ENCODE measurements at regions not wholly inside any gene's neighbourhood (a gene's known extent, or its start where the extent isn't known, plus 50 kb on each side); places are given as distances from the start of the nearest gene placed in this dataset.

DNA sequence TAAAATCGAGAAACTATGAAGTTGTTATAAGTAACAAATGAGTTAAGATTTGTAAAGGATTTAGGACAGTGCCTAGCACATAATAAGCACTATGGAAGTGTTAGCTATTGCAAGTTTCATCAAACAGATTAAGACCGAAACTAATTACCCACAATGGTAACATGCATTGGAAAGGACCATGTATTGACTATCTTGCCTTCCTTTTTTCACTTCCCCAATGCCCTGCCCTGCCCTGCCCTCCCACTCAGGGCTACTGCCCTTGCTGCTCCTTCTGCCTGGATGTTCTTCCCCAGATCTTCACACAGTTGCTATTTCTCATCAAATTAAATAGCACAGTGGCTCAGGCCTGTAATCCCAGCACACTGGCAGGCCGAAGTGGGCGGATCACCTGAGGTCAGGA lies 202.1 kb upstream of the PSMD7 start:
- Histone ChIP-seq H4K20me1 (ENCODE audit: insufficient read depth, low read length) (no peaks in the 10 kb centered on the region), H3K27me3 (ENCODE audit: insufficient read depth, low read length) (no peaks in the 10 kb centered on the region), H3K4me2 (ENCODE audit: insufficient read depth, low read length) (no peak overlapping the region), H3K4me1 (ENCODE audit: insufficient read depth, low read length) (no peaks in the 10 kb centered on the region), H3K27ac (ENCODE audit: low read depth, low read length) (no peak overlapping the region), H3K36me3 (ENCODE audit: insufficient read depth, low read length) (no peaks in the 10 kb centered on the region), H2AFZ (ENCODE audit: low read length) (no peak overlapping the region), H3K4me3 (ENCODE audit: insufficient read depth, low read length) (no peak overlapping the region), H3K79me2 (ENCODE audit: insufficient read depth, low read length) (no peaks in the 10 kb centered on the region), H3K9me3 (ENCODE audit: low read depth, low read length) (no peaks in the 10 kb centered on the region)
- TF ChIP-seq, protein P1, sequence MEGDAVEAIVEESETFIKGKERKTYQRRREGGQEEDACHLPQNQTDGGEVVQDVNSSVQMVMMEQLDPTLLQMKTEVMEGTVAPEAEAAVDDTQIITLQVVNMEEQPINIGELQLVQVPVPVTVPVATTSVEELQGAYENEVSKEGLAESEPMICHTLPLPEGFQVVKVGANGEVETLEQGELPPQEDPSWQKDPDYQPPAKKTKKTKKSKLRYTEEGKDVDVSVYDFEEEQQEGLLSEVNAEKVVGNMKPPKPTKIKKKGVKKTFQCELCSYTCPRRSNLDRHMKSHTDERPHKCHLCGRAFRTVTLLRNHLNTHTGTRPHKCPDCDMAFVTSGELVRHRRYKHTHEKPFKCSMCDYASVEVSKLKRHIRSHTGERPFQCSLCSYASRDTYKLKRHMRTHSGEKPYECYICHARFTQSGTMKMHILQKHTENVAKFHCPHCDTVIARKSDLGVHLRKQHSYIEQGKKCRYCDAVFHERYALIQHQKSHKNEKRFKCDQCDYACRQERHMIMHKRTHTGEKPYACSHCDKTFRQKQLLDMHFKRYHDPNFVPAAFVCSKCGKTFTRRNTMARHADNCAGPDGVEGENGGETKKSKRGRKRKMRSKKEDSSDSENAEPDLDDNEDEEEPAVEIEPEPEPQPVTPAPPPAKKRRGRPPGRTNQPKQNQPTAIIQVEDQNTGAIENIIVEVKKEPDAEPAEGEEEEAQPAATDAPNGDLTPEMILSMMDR (IDR thresholded peaks at IDR 0.05; ENCODE audit: extremely low read depth, low read depth, low read length): no peak
- DNase-seq (ENCODE audit: insufficient read length, low spot score, missing footprints): no peak

DNA sequence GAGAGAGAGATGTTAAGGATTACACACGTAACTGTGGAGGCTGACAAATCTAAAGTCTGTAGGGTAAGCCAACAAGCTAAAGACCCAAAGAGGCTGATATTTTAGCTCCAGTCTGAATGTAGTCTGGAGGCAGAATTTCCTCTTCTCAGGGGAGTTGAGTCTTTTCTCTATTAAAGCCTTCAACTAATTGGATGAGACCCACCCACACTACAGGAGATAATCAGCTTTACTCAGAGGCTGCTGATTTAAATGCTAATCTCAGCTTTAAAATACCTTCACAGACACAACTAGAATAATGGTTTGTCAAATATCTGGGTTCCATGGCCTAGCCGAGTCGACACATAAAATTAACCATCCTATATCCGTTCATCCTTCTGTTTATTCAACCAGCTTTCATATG lies 204.3 kb upstream of the PSMD7 start:
- Histone ChIP-seq H2AFZ (ENCODE audit: low read length) (no peak overlapping the region), H3K27me3 (ENCODE audit: insufficient read depth, low read length) (no peaks in the 10 kb centered on the region), H3K4me2 (ENCODE audit: insufficient read depth, low read length) (no peak overlapping the region), H3K27ac (ENCODE audit: low read depth, low read length) (no peak overlapping the region), H3K4me3 (ENCODE audit: insufficient read depth, low read length) (no peak overlapping the region), H3K4me1 (ENCODE audit: insufficient read depth, low read length) (no peaks in the 10 kb centered on the region), H3K36me3 (ENCODE audit: insufficient read depth, low read length) (no peaks in the 10 kb centered on the region), H3K9me3 (ENCODE audit: low read depth, low read length) (no peaks in the 10 kb centered on the region), H3K79me2 (ENCODE audit: insufficient read depth, low read length) (no peaks in the 10 kb centered on the region), H4K20me1 (ENCODE audit: insufficient read depth, low read length) (no peaks in the 10 kb centered on the region)
- DNase-seq (ENCODE audit: insufficient read length, low spot score, missing footprints): no peak
- TF ChIP-seq, protein P1 (IDR thresholded peaks at IDR 0.05; ENCODE audit: extremely low read depth, low read depth, low read length): no peak

DNA sequence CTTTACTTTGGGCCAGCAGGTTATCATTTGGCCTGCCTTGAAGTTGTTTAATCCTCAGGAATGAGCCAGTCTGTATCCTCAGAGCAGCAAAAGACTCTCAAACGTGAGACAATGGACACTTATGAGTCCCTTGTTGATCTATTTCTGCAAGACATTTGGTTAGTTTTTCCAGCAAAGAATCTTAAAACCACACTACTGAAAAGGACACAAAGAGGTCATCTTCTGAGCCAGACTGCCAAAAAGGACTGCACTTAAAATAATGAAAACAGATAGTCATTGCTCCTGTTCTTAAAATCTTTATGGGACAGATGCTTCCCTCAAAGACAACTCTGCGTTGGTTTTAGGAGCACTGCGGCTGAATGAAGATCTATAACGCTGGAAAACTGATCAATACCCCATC lies 205.7 kb upstream of the PSMD7 start:
- H3K36me3 ChIP-seq (ENCODE audit: insufficient read depth, low read length): no peaks in the 10 kb centered on the region
- no peaks in the 10 kb centered on the region for H3K79me2 ChIP-seq (ENCODE audit: insufficient read depth, low read length)
- TF ChIP-seq, protein P1 (IDR thresholded peaks at IDR 0.05; ENCODE audit: extremely low read depth, low read depth, low read length): no peak
- H3K27ac ChIP-seq (ENCODE audit: low read depth, low read length): no peak overlapping the region
- H4K20me1 ChIP-seq (ENCODE audit: insufficient read depth, low read length): no peaks in the 10 kb centered on the region
- DNase-seq (ENCODE audit: insufficient read length, low spot score, missing footprints): no peak
- no peak overlapping the region for H3K4me3 ChIP-seq (ENCODE audit: insufficient read depth, low read length)
- no peak overlapping the region for H2AFZ ChIP-seq (ENCODE audit: low read length)
- no peaks in the 10 kb centered on the region for H3K9me3 ChIP-seq (ENCODE audit: low read depth, low read length)
- H3K4me2 ChIP-seq (ENCODE audit: insufficient read depth, low read length): no peak overlapping the region
- H3K27me3 ChIP-seq (ENCODE audit: insufficient read depth, low read length): no peaks in the 10 kb centered on the region
- H3K4me1 ChIP-seq (ENCODE audit: insufficient read depth, low read length): no peaks in the 10 kb centered on the region

DNA sequence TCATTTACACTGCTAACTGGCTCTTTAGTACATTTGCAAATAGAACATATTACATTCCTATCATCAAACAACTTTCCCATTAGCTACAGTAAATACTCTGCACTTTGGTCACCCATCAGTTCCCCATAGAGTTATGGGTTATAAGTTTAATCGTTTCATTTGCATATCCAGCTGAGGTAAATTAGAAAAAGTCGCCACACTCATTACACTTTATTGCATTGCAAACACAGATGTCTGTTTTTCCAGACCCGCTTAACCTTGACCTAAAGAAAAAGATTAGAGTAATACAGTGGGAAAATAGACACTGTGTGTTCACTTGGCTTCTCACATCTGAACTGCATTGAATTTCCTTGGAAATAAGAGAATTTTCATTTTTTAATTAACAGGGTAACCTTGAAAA lies 213.1 kb upstream of the PSMD7 start:
- no peaks in the 10 kb centered on the region for H3K79me2 ChIP-seq (ENCODE audit: insufficient read depth, low read length)
- no peaks in the 10 kb centered on the region for H3K36me3 ChIP-seq (ENCODE audit: insufficient read depth, low read length)
- H3K4me2 ChIP-seq (ENCODE audit: insufficient read depth, low read length): no peak overlapping the region
- H3K9me3 ChIP-seq (ENCODE audit: low read depth, low read length): no peaks in the 10 kb centered on the region
- DNase-seq (ENCODE audit: insufficient read length, low spot score, missing footprints): no peak
- no peaks in the 10 kb centered on the region for H3K27me3 ChIP-seq (ENCODE audit: insufficient read depth, low read length)
- no peak overlapping the region for H2AFZ ChIP-seq (ENCODE audit: low read length)
- no peaks in the 10 kb centered on the region for H4K20me1 ChIP-seq (ENCODE audit: insufficient read depth, low read length)
- no peaks in the 10 kb centered on the region for H3K4me1 ChIP-seq (ENCODE audit: insufficient read depth, low read length)
- no peak overlapping the region for H3K27ac ChIP-seq (ENCODE audit: low read depth, low read length)
- H3K4me3 ChIP-seq (ENCODE audit: insufficient read depth, low read length): no peak overlapping the region
- TF ChIP-seq, protein P1 (IDR thresholded peaks at IDR 0.05; ENCODE audit: extremely low read depth, low read depth, low read length): no peak
